ENCODE measurements at regions not wholly inside any gene's neighbourhood (a gene's known extent, or its start where the extent isn't known, plus 50 kb on each side); places are given as distances from the start of the nearest gene placed in this dataset.
"Not testable (repeated sequence)": the region's sequence is repeated elsewhere in the genome, so short reads cannot be mapped to it uniquely, and the experiment has no call there.

DNA sequence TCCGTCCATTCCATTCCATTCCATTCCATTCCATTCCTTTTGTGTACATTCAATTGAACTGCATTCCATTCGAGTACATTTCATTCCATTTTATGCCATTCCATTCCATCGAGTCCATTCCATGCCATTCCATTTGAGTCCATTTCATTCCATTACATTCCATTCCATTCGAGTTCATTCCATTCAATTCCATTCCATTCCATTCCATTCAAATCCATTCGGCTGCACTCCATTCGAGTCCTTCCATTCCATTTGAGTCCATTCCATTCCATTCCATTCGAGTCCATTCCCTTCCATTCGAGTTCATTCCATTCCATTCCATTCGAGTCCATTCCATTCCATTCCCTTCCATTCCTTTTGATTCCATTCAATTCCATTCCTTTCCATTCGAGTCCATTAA is 4800.6 kb upstream of the OR11H1 start:
- H3K4me2 ChIP-seq: no peak overlapping the region
- peaks cover 18% of the 10 kb centered on the region for H3K9me3 ChIP-seq (ENCODE audit: insufficient read depth, low read depth)
- H3K27me3 ChIP-seq (ENCODE audit: insufficient read depth, low read depth): no peaks in the 10 kb centered on the region
- no peaks in the 10 kb centered on the region for H3K9me2 ChIP-seq (ENCODE audit: insufficient read depth)
- no peaks in the 10 kb centered on the region for H3K36me3 ChIP-seq (ENCODE audit: low read depth)
- no peak overlapping the region for H2AFZ ChIP-seq
- H3K4me1 ChIP-seq (replicated peaks; ENCODE audit: insufficient read depth): no peaks in the 10 kb centered on the region
- ChIA-PET CTCF (no interaction called here), POLR2A (ENCODE audit: unreplicated experiment) (no interaction called here)
- no peaks in the 10 kb centered on the region for H3K79me2 ChIP-seq (ENCODE audit: low read depth)
- DNase-seq: no peak
- H3K27ac ChIP-seq: no peak overlapping the region
- H4K20me1 ChIP-seq (ENCODE audit: insufficient read depth): no peaks in the 10 kb centered on the region
- intact Hi-C loops (cut with micrococcal nuclease; ENCODE audit: unreplicated experiment): no loop called here
- no peak overlapping the region for H3K4me3 ChIP-seq
- no peak for TF ChIP-seq CTCF (conservative IDR thresholded peaks at IDR 0.05)
- H3F3A ChIP-seq (ENCODE audit: insufficient read depth, low read depth): no peaks in the 10 kb centered on the region
- no TSS peak for BruUV-seq (replicated peaks)

DNA sequence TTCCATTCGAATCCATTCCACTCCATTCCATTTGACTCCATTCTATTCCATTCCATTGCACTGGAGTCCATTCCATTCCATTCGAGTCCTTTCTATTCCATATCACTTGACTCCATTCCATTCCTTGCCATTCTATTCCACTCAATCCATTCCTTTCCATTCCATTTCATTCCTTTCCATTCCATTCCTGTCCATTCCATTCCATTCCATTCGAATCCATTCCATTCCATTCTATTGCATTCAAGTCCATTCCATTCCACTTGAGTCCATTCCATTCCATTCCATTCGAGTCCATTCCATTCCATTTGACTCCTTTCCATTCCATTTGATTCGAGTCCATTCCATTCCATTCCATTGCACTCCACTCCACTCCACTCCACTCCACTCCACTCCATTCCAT is 4798.0 kb upstream of the OR11H1 start:
- H3K79me2 ChIP-seq (ENCODE audit: low read depth); H3K27me3 ChIP-seq (ENCODE audit: insufficient read depth, low read depth); H3K36me3 ChIP-seq (ENCODE audit: low read depth); POLR2A ChIA-PET (ENCODE audit: unreplicated experiment); BruUV-seq (replicated peaks); CTCF ChIA-PET; H3F3A ChIP-seq (ENCODE audit: insufficient read depth, low read depth); H3K27ac ChIP-seq; H3K4me1 ChIP-seq (replicated peaks; ENCODE audit: insufficient read depth); H4K20me1 ChIP-seq (ENCODE audit: insufficient read depth); intact Hi-C loops (cut with micrococcal nuclease; ENCODE audit: unreplicated experiment); H3K4me2 ChIP-seq; H3K9me2 ChIP-seq (ENCODE audit: insufficient read depth); H3K4me3 ChIP-seq; H2AFZ ChIP-seq; DNase-seq: not testable (repeated sequence)
- H3K9me3 ChIP-seq (ENCODE audit: insufficient read depth, low read depth): peaks cover 14% of the 10 kb centered on the region

- POLR2A ChIA-PET (ENCODE audit: unreplicated experiment); CTCF ChIA-PET; intact Hi-C loops (cut with micrococcal nuclease; ENCODE audit: unreplicated experiment); DNase-seq; H3K4me3 ChIP-seq; H2AFZ ChIP-seq; H3K36me3 ChIP-seq (ENCODE audit: low read depth); BruUV-seq (replicated peaks); H3K4me1 ChIP-seq (replicated peaks; ENCODE audit: insufficient read depth); H4K20me1 ChIP-seq (ENCODE audit: insufficient read depth); H3K79me2 ChIP-seq (ENCODE audit: low read depth); H3F3A ChIP-seq (ENCODE audit: insufficient read depth, low read depth); H3K27ac ChIP-seq; H3K27me3 ChIP-seq (ENCODE audit: insufficient read depth, low read depth); H3K4me2 ChIP-seq; H3K9me2 ChIP-seq (ENCODE audit: insufficient read depth): not testable (repeated sequence)
- peaks cover 12% of the 10 kb centered on the region for H3K9me3 ChIP-seq (ENCODE audit: insufficient read depth, low read depth)
Measured at GRCh38 chr22:10730706-10731105, 4797.3 kb upstream of the OR11H1 start.

- H3K4me3 ChIP-seq; H4K20me1 ChIP-seq (ENCODE audit: insufficient read depth); H3K36me3 ChIP-seq (ENCODE audit: low read depth); H2AFZ ChIP-seq; H3F3A ChIP-seq (ENCODE audit: insufficient read depth, low read depth); H3K4me2 ChIP-seq; BruUV-seq (replicated peaks); CTCF ChIA-PET; intact Hi-C loops (cut with micrococcal nuclease; ENCODE audit: unreplicated experiment); H3K27ac ChIP-seq; H3K4me1 ChIP-seq (replicated peaks; ENCODE audit: insufficient read depth); POLR2A ChIA-PET (ENCODE audit: unreplicated experiment); H3K27me3 ChIP-seq (ENCODE audit: insufficient read depth, low read depth); H3K9me2 ChIP-seq (ENCODE audit: insufficient read depth); DNase-seq; H3K79me2 ChIP-seq (ENCODE audit: low read depth): not testable (repeated sequence)
- peaks cover 11% of the 10 kb centered on the region; the same call in 1 of the 2 replicates for H3K9me3 ChIP-seq (ENCODE audit: insufficient read depth, low read depth)
Measured at GRCh38 chr22:10731246-10731974, 4796.6 kb upstream of the OR11H1 start.

DNA sequence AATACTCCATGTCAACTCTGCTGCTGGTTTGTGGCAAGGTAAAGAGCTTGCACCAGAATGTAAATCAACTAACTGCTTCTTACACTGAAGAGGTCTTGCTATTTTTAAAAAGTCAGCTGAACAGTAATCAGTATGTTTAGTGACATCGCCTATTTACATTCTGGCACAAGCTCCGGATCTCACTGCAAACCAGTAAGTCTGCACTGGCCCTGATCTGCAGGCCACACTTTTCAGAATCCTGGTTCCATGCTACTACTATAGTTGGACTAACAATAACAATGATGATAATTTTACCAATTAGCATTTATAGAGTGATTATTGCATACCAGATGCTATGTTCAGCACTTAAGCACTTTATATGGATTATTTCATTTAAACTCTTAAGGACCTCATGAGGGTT is 4792.9 kb upstream of the OR11H1 start:
- H3K9me3 ChIP-seq (ENCODE audit: insufficient read depth, low read depth); H3K36me3 ChIP-seq (ENCODE audit: low read depth); H3K79me2 ChIP-seq (ENCODE audit: low read depth); H3K27me3 ChIP-seq (ENCODE audit: insufficient read depth, low read depth); intact Hi-C loops (cut with micrococcal nuclease; ENCODE audit: unreplicated experiment); BruUV-seq (replicated peaks); H3K9me2 ChIP-seq (ENCODE audit: insufficient read depth); H3K4me1 ChIP-seq (replicated peaks; ENCODE audit: insufficient read depth); POLR2A ChIA-PET (ENCODE audit: unreplicated experiment); H3F3A ChIP-seq (ENCODE audit: insufficient read depth, low read depth); H3K27ac ChIP-seq; H3K4me3 ChIP-seq; H4K20me1 ChIP-seq (ENCODE audit: insufficient read depth); DNase-seq; CTCF ChIA-PET; H3K4me2 ChIP-seq; H2AFZ ChIP-seq: not testable (repeated sequence)

- H3K4me1 ChIP-seq (replicated peaks; ENCODE audit: insufficient read depth); H3K9me3 ChIP-seq (ENCODE audit: insufficient read depth, low read depth); H3K36me3 ChIP-seq (ENCODE audit: low read depth); H2AFZ ChIP-seq; DNase-seq; H3K4me2 ChIP-seq; CTCF ChIA-PET; H4K20me1 ChIP-seq (ENCODE audit: insufficient read depth); intact Hi-C loops (cut with micrococcal nuclease; ENCODE audit: unreplicated experiment); H3K27me3 ChIP-seq (ENCODE audit: insufficient read depth, low read depth); H3K4me3 ChIP-seq; H3K27ac ChIP-seq; H3K9me2 ChIP-seq (ENCODE audit: insufficient read depth); POLR2A ChIA-PET (ENCODE audit: unreplicated experiment); H3K79me2 ChIP-seq (ENCODE audit: low read depth); H3F3A ChIP-seq (ENCODE audit: insufficient read depth, low read depth); BruUV-seq (replicated peaks): not testable (repeated sequence)
Measured at GRCh38 chr22:10736879-10737278, 4791.1 kb upstream of the OR11H1 start.

DNA sequence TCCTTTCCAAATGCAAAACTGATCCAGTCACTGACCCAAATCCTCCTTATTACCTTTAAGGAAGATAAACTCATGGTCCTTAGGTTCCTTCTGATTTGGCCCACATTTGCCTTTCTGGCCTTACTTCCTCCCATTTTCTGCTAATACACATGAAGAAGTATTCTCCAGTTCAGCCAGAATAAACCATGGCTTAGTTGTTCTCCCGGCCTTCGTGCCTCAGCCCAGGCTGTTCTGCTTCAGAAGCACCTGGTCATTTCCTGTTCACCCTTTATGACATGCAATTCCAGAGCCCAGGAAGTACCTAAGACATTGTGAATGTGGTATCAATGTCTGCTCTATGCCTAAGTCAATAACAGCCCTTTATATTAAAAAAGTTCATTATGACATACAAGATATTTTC is 4790.1 kb upstream of the OR11H1 start:
- intact Hi-C loops (cut with micrococcal nuclease; ENCODE audit: unreplicated experiment): not testable (repeated sequence)

More for the DNA sequence above, 4790.1 kb upstream of the OR11H1 start:
- H3K36me3 ChIP-seq (ENCODE audit: low read depth); BruUV-seq (replicated peaks); H3K27ac ChIP-seq; H3K27me3 ChIP-seq (ENCODE audit: insufficient read depth, low read depth); H3K4me1 ChIP-seq (replicated peaks; ENCODE audit: insufficient read depth); POLR2A ChIA-PET (ENCODE audit: unreplicated experiment); H3K4me3 ChIP-seq; H3K9me2 ChIP-seq (ENCODE audit: insufficient read depth); DNase-seq; H3K9me3 ChIP-seq (ENCODE audit: insufficient read depth, low read depth); H3F3A ChIP-seq (ENCODE audit: insufficient read depth, low read depth); H3K4me2 ChIP-seq; H4K20me1 ChIP-seq (ENCODE audit: insufficient read depth); H2AFZ ChIP-seq; CTCF ChIA-PET; H3K79me2 ChIP-seq (ENCODE audit: low read depth): not testable (repeated sequence)
